Pons (tissue), 1 donor: ENCODE measurements at regions not wholly inside any gene's neighbourhood (a gene's known extent, or its start where the extent isn't known, plus 50 kb on each side); places are given as distances from the start of the nearest gene placed in this dataset.
A peak's percentile ranks its signal among the peaks of the same experiment; 100 is the strongest.
"Not testable (repeated sequence)": the region's sequence is repeated elsewhere in the genome, so short reads cannot be mapped to it uniquely, and the experiment has no call there.

Source experiments
- DNase-seq: peaks from one replicate; pipeline ENCODE4 v3.0.0-alpha.2; 2016; ENCODE audit warnings: low spot score

GRCh38 chr1:83386946-83387345 is 612.0 kb downstream of the TTLL7 start:
- not testable (repeated sequence) for DNase-seq

- DNase-seq = not testable (repeated sequence)
Observed at GRCh38 chr1:83383107-83383506, 615.8 kb downstream of the TTLL7 start.

GRCh38 chr1:83373018-83373417 is 625.9 kb downstream of the TTLL7 start:
- not testable (repeated sequence) for DNase-seq

GRCh38 chr1:83369853-83370252 is 629.1 kb downstream of the TTLL7 start:
- not testable (repeated sequence) for DNase-seq

- DNase-seq = not testable (repeated sequence)
Observed at GRCh38 chr1:83365320-83365719, 633.6 kb downstream of the TTLL7 start.

GRCh38 chr1:83345375-83345774 is 653.6 kb downstream of the TTLL7 start:
- not testable (repeated sequence) for DNase-seq

GRCh38 chr1:83343767-83344166 is 655.2 kb downstream of the TTLL7 start:
- not testable (repeated sequence) for DNase-seq

GRCh38 chr1:83342995-83343394 is 655.9 kb downstream of the TTLL7 start:
- DNase-seq = not testable (repeated sequence)

GRCh38 chr1:83332308-83332707 is 666.6 kb downstream of the TTLL7 start:
- not testable (repeated sequence) for DNase-seq

- no peak for DNase-seq
Observed at GRCh38 chr1:83318366-83318765, 680.6 kb downstream of the TTLL7 start.

GRCh38 chr1:83315446-83315845 is 683.5 kb downstream of the TTLL7 start:
- not testable (repeated sequence) for DNase-seq

- not testable (repeated sequence) for DNase-seq
Observed at GRCh38 chr1:83310161-83310560, 688.8 kb downstream of the TTLL7 start.

- peak; percentile 31 for DNase-seq
Observed at GRCh38 chr1:83309035-83309434, 689.9 kb downstream of the TTLL7 start.

- not testable (repeated sequence) for DNase-seq
Observed at GRCh38 chr1:83306811-83307210, 692.1 kb downstream of the TTLL7 start.

- DNase-seq = not testable (repeated sequence)
Observed at GRCh38 chr1:83295594-83295993, 703.3 kb downstream of the TTLL7 start.

- not testable (repeated sequence) for DNase-seq
Observed at GRCh38 chr1:83287391-83287790, 711.5 kb downstream of the TTLL7 start.

- DNase-seq = not testable (repeated sequence)
Observed at GRCh38 chr1:83274656-83275055, 724.3 kb downstream of the TTLL7 start.

GRCh38 chr1:83272484-83272883 is 726.4 kb downstream of the TTLL7 start:
- DNase-seq = not testable (repeated sequence)

GRCh38 chr1:83271834-83272233 is 727.1 kb downstream of the TTLL7 start:
- not testable (repeated sequence) for DNase-seq

GRCh38 chr1:83270801-83271200 is 728.1 kb downstream of the TTLL7 start:
- not testable (repeated sequence) for DNase-seq

- DNase-seq = not testable (repeated sequence)
Observed at GRCh38 chr1:83263808-83264207, 735.1 kb downstream of the TTLL7 start.

GRCh38 chr1:83251687-83252086 is 747.2 kb downstream of the TTLL7 start:
- not testable (repeated sequence) for DNase-seq

- not testable (repeated sequence) for DNase-seq
Observed at GRCh38 chr1:83246780-83247179, 752.2 kb downstream of the TTLL7 start.

- DNase-seq = not testable (repeated sequence)
Observed at GRCh38 chr1:83244832-83245231, 754.1 kb downstream of the TTLL7 start.
